ENCODE measurements at regions not wholly inside any gene's neighbourhood (a gene's known extent, or its start where the extent isn't known, plus 50 kb on each side); places are given as distances from the start of the nearest gene placed in this dataset.
"Not testable (repeated sequence)": the region's sequence is repeated elsewhere in the genome, so short reads cannot be mapped to it uniquely, and the experiment has no call there.

GRCh38 chr1:224535641-224536040, 80.5 kb upstream of the CNIH3 start:
- DNase-seq, result no peak

- no peak for DNase-seq
Observed at GRCh38 chr1:224539971-224540370, 76.1 kb upstream of the CNIH3 start.

GRCh38 chr1:224540535-224540934, 75.6 kb upstream of the CNIH3 start:
- no peak for DNase-seq

GRCh38 chr1:224541072-224541790, 74.9 kb upstream of the CNIH3 start:
- no peak for DNase-seq

- DNase-seq, result no peak
Observed at GRCh38 chr1:224541901-224542630, 74.1 kb upstream of the CNIH3 start.

GRCh38 chr1:224542783-224543440, 73.2 kb upstream of the CNIH3 start:
- DNase-seq, result no peak

GRCh38 chr1:224543453-224543852, 72.7 kb upstream of the CNIH3 start:
- DNase-seq, result no peak

GRCh38 chr1:224544346-224545110, 71.6 kb upstream of the CNIH3 start:
- no peak for DNase-seq

GRCh38 chr1:224545571-224545970, 70.5 kb upstream of the CNIH3 start:
- DNase-seq, result no peak

- DNase-seq, result no peak
Observed at GRCh38 chr1:224548676-224549075, 67.4 kb upstream of the CNIH3 start.

GRCh38 chr1:224551189-224551588, 64.9 kb upstream of the CNIH3 start:
- DNase-seq, result not testable (repeated sequence)

GRCh38 chr1:224554056-224554455, 62.1 kb upstream of the CNIH3 start:
- DNase-seq, result no peak

- DNase-seq, result no peak
Observed at GRCh38 chr1:224554620-224555259, 61.4 kb upstream of the CNIH3 start.

- DNase-seq, result no peak
Observed at GRCh38 chr1:224558904-224559303, 57.2 kb upstream of the CNIH3 start.

- no peak for DNase-seq
Observed at GRCh38 chr1:224559981-224560728, 56.0 kb upstream of the CNIH3 start.

GRCh38 chr1:224562881-224563280, 53.2 kb upstream of the CNIH3 start:
- DNase-seq, result not testable (repeated sequence)

GRCh38 chr1:224563666-224564065, 52.5 kb upstream of the CNIH3 start:
- DNase-seq, result no peak

- no peak for DNase-seq
Observed at GRCh38 chr1:224564454-224565084, 51.5 kb upstream of the CNIH3 start.

GRCh38 chr1:224565186-224565585, 50.9 kb upstream of the CNIH3 start:
- DNase-seq, result peak; percentile 56

GRCh38 chr1:224565611-224566406, 50.3 kb upstream of the CNIH3 start:
- no peak for DNase-seq

Measured in occipital lobe (tissue), 1 donor.